HCT116 (cell line): ENCODE measurements at regions not wholly inside any gene's neighbourhood (a gene's known extent, or its start where the extent isn't known, plus 50 kb on each side); places are given as distances from the start of the nearest gene placed in this dataset.

Experiments
- ATF3 ChIP-seq: IDR thresholded peaks from 2 replicates; pipeline ENCODE4 v1.6.1; 2012
- CTCF ChIP-seq, 3 experiments: fragments of 200-600 bp in 1 of 3; sonication (generic) in 1 of 3; IDR thresholded peaks in 2 of 3; conservative IDR thresholded peaks in 1 of 3; 2 replicates each; pipeline ENCODE4 v1.5.1; 2012 to 2017; ENCODE audit warnings: low read depth in 2 of 3, low read length in 2 of 3, antibody characterized with exemption in 1 of 3, borderline replicate concordance in 1 of 3, control low read depth in 1 of 3, mild to moderate bottlenecking in 1 of 3, mixed read lengths in 1 of 3, mixed run types in 1 of 3, moderate library complexity in 1 of 3; ENCODE audit not compliant: insufficient read depth in 1 of 3
- EZH2 ChIP-seq: fragments of 200-600 bp; sonication (generic); IDR thresholded peaks from 2 replicates; pipeline ENCODE4 v1.6.1; 2017; ENCODE audit warnings: antibody characterized with exemption, mixed run types
- EZH2phosphoT487 ChIP-seq: fragments of 200-600 bp; IDR thresholded peaks from 2 replicates; pipeline ENCODE4 v1.6.1; 2018; ENCODE audit warnings: antibody characterized with exemption, borderline replicate concordance
- POLR2A ChIP-seq: IDR thresholded peaks from 2 replicates; pipeline ENCODE4 v1.7.0; 2011; ENCODE audit warnings: borderline replicate concordance; ENCODE audit not compliant: insufficient read depth, insufficient read length; ENCODE audit errors: extremely low read depth
- POLR2AphosphoS5 ChIP-seq: IDR thresholded peaks from 2 replicates; pipeline ENCODE4 v1.6.1; 2011; ENCODE audit warnings: mild to moderate bottlenecking, low read depth, low read length, moderate library complexity
- RAD21 ChIP-seq: IDR thresholded peaks from 2 replicates; pipeline ENCODE4 v1.6.1; 2012; ENCODE audit warnings: low read depth, mild to moderate bottlenecking
- REST ChIP-seq: IDR thresholded peaks from 2 replicates; pipeline ENCODE4 v1.6.1; 2012; ENCODE audit warnings: low read depth
- TCF7L2 ChIP-seq: IDR thresholded peaks from 2 replicates; pipeline ENCODE4 v1.7.0; 2011; ENCODE audit warnings: borderline replicate concordance, inconsistent platforms; ENCODE audit not compliant: insufficient read depth, insufficient read length; ENCODE audit errors: extremely low read depth

GRCh38 chr14:27205036-27205435 lies 607.2 kb upstream of the NOVA1 start:
- TF ChIP-seq POLR2A (no peak), CTCF (IDR thresholded peaks at IDR 0.05 in 2 of 3, conservative IDR thresholded peaks at IDR 0.05 in 1 of 3; ENCODE audit: borderline replicate concordance in 1 of 3, insufficient read depth in 1 of 3, low read depth in 2 of 3, low read length in 2 of 3) (no peak), ATF3 (no peak), TCF7L2 (no peak), EZH2 (no peak), EZH2phosphoT487 (no peak), POLR2AphosphoS5 (no peak), REST (no peak), RAD21 (no peak)
